H4 (cell line): ENCODE measurements at regions not wholly inside any gene's neighbourhood (a gene's known extent, or its start where the extent isn't known, plus 50 kb on each side); places are given as distances from the start of the nearest gene placed in this dataset.
"Not testable (repeated sequence)": the region's sequence is repeated elsewhere in the genome, so short reads cannot be mapped to it uniquely, and the experiment has no call there.

Experiments used
- DNase-seq: peaks from one replicate; pipeline ENCODE4 v3.0.0-alpha.2; 2015; ENCODE audit warnings: low spot score

DNA sequence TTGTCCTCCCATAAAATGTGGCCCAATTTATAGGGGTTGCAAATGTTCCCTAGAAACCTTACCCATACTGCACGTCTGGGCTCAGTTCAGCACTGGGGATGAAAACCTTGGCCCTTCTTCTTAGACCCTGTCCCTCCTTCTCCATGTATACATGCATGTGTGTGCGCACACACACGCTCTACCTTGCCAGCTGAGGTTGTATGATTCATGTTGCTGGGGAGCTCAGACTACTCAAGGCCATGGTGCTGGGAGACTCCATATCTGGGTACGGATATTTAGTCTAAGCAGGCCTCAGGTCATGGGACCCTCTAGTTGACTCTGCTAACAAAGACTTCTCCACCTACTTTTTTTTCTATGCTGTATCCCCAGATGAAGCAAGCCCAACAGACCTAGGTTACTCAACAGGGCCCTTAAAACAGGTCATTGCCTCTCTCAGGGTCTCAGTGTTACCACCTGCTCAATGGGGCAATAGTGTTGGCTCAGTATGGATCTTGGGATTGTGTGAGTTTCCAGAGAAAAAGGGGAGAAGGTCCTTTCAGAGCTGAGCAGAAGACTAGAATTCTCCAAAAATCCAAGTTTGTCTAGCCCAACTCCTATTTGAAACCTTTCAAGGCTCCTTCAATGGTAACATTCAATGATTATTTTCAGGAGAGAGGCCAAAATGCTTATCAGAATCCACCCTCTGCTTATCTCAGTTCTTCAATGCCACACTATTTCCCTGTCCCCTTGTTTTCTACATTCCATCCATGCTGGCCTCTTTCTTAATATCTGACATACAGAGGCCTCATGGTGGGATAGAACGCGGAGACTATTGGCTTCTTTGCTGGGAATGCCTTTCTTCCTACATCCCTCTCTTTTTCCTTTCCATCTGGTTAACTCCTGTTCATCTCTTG lies 123.6 kb upstream of the PITX1 start:
- DNase-seq: no peak

DNA sequence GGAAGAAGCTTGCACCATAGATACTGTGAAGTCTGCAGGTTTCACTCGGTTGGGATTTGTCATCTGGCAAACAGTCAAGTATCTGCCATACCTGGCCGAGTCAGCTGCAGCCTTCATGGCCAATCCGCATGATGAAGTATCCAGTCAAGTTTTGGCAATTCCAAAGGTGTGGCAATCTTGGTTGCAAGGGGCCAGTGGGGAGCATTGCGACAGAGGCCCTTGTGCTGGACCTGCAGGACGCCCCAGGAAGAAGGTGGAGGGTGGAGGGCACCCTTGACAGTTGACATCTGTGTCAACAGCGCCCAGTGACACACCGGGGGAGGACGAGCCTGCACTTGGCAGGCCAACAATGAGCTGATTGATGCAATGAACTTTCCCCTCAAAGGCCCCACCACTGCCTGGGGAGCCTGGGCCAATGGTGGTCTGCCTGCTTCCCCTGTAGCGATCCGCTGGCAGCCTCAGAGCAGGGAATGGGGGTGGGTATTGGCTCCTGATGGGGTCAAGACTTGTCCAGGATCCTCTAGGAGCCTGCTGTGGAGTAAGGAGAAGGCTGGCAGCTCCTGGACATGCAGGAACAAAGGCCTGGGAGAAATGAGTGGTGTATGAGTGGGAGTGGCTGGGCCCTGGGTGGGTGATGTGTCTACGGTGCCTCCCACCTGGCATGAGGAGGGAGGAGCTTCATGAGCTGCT lies 122.8 kb upstream of the PITX1 start:
- DNase-seq: no peak

DNA sequence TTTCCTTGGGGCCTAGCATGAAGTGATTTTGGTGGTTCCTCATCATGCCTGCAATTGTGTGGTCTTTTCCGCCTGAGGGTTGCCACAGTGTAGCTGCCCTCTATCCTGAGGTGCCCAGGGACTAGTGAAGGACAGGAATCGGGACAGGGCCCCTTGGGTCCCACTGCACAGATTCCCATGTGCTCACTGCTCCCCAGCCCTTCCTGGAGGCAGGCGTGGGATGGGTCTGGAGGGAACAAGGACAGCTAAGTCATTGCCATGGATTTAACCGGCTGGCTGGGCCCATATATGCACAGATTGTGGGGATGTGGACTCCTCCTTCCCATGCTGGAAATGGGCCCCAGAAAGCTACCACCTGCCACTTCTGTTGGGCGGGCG lies 122.3 kb upstream of the PITX1 start:
- DNase-seq: no peak

DNA sequence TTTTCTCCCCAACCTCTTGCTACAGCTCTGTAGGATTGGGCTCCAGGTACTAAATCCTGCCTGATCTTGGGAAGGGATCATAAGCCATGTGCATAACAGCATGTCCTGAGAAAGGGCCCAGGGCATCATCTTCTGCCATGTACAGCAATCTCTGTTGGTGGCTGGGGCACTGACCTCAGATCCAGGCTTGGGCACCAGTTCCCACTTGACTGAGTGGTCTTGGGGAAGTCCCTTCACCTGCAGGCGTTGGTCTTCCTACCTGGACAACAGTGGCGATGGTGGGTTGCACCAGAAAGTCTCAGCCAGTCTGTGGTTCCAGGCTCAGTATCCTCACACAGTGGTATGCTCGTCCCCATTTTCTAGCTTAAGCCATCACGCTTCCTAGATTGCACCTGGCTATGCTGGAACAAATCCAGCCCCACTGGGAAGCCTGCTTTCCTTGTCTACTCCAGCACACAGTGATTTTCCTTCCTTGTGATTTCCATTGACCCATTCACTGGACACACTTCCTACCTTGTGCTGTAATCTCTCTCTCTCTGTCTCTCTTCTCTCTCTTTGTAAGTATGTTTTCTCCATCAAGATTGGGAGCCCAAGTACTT lies 121.7 kb upstream of the PITX1 start:
- no peak for DNase-seq

DNA sequence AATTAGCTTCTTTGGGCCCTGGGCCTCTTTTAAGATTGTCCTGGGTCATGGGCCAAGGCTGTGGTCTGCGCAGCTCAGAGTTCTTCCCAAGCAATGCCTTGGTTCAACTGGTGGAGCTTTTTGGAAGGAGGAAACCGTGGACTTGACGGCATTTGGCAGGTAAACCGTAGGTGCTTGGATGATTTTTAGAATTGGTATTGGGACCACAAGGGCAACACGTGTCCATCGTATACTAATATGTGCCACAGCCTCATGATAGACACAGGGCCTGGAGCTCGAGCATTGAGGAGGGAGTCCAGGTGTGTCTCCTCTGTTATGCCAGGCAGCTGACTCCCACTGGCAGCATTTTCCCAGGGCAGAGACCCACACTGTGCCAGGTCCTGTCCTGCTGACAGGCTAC lies 120.9 kb upstream of the PITX1 start:
- no peak for DNase-seq

DNA sequence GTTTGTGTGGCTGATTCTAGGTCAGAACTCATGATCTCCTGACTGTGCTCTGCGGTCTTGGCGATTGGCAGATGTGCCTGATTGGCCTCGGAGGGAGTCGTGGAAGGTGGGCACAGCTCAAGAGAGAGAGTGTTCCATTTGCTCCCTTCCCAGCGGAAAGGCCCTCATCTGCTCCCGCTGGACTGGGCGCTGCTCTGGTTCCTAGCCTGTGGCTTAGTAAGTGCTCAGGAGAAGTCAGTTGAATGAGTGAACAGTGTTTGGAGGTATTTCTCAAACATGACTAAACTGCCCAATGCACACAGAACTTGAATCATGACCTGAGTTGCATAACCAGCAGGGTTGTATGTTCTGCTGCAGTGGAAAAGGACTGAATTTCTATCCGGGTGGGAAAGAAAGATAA lies 120.2 kb upstream of the PITX1 start:
- DNase-seq: no peak

DNA sequence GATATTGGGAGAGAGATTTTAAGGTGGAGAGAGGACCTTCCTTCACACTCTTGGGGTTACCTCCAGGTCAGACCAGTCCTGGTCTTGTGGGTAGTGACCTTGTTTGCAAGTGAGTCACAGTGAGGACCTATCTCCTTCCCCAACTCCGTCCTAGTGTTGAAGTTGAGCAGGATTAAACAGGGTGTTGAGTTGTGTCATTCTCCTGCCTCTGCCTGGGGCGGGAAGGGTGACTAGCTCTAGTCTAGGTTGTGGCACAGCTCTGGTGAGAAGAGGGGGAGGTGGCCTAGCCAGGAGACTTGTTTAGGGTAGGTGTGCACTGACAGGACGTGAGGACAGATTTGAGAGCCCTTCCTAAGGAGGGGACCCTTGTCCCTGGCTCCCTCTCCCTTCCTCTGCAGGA lies 119.6 kb upstream of the PITX1 start:
- no peak for DNase-seq

DNA sequence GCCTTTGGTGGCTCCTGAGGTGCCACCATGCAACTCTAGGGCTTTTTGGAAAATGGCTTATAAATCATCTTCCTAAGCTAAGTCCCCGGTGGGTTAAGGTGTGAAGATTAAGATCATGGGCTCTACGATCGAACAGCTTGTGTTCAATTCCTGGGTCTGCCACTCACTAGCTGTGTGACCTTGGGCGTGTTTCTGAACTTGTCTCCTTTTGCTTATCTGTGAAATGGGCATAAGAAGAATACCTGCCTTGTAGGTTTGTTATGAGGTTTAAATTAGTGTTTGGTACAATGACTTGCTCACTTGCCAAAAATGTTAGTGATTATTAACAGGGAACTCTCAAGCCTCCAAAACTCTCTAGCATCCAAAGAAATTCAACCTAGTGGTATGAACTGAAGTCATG lies 119.2 kb upstream of the PITX1 start:
- no peak for DNase-seq

DNA sequence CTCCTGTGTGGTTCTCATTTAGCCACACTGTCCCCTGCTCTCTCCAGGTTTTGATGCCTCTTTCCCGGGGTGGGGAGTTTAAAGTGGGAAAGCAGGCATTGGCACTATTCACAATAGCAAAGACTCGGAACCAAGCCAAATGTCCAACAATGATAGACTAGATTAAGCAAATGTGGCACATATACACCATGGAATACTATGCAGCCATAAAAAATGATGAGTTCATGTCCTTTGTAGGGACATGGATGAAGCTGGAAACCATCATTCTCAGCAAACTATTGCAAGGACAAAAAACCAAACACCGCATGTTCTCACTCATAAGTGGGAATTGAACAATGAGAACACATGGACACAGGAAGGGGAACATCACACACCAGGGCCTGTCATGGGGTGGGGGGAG lies 117.6 kb upstream of the PITX1 start:
- DNase-seq: not testable (repeated sequence)

DNA sequence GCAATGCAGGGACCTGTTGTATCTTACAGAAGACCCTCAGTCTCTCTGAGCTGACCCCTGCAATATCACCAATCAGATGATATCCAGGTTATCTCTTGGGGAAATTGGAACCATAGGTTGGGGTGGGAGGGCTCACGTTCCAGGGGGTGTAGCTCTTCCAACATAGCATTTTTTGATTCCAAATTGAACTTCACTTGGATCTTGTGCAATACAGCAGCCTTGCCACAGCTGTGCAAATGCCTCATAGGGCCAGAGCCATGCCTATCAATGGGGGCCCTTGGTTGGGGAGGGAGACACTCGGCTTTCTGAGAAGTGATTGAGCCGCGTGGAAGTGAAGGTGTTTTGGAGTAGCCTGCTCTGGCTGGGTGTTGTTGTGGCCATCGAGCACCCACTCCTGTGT lies 117.2 kb upstream of the PITX1 start:
- no peak for DNase-seq

DNA sequence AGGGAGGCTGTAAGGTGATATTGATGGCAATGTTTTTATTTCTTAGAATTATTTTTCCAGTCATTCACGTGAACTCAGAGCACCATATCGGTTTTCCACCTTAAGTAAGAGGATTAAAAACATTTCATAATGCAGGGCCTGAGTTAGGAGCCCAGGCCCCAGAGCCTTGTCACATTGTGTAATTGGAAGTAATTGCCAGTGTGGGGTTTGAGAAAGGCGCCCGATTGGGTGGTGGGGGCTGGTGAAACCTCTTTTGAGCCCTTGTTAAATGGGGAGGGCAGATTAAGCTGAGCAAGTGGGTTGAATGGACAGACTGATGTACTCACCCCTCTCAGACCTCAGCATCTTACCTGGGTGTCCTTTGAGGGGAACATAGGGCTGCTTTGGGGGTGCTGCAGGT lies 116.7 kb upstream of the PITX1 start:
- no peak for DNase-seq

DNA sequence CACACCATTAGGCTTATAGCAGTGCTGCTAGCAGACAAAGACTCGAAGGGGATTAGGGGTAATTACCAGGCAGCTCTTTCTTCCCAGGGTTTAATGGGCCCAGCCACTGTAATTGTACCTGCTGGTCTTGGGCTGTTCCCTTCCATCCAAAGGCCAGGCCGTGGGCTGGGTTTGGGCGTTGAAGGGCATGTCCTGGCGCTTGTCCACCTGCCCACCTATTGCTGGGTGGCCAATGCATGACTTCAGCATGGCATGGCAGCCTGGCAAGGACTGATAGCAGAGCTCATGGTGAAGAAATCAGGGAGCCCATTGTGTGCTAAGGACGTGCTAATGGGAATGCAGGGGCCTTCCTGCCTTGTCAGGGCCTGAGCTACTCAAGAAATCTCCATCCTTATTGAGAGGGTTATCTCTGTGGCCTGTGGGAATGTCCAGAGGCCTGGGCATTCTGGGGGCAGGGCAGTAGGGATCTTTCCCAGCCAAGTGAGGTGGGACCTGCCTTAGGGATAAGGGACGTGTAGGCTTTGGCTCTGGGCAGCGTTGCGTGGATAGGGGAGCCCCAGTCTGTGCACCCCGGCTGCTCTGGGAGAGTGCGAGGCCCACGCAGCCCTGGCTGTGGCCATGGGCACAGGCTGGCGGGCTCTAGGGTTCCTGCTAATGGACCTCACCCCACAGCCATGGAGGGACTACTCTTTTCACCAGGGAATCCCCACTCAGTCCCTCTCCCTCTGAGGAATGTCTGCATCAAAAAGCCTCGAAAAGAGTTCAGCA lies 116.1 kb upstream of the PITX1 start:
- no peak for DNase-seq

DNA sequence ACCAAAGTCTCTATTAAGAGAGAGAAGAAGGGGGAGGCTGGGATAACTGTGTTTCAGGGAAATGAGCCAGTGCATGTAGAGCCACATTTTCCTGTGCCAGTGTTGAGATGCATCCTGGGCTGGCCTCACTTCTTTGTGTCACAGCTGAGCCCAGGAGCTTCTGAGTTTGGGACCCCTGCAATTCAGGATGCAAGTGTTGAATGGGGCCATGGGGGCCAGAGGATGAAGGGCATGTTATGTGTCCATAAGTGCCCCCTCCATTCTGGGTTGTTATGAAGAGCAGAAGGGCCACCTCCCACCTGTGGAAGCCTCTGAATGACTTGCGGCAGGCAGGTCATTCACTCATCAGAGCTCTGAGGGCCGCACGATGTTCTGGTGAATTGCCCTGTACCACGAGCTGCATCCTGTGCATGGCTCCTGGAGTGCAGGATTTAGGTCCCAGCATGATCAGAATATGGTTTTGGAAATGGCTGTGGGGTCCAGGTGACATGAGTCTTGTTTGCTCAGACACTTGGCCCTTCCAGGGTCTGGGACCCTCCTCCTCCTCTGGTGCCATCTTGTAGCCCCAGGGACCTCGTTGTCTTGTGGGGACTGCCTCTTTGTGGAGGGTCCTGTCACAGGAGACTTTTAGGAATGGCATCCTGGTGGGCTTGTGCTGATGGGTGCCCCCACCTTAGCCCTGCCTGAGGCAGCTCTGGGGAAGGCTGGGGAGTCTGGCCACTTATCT lies 115.4 kb upstream of the PITX1 start:
- no peak for DNase-seq

DNA sequence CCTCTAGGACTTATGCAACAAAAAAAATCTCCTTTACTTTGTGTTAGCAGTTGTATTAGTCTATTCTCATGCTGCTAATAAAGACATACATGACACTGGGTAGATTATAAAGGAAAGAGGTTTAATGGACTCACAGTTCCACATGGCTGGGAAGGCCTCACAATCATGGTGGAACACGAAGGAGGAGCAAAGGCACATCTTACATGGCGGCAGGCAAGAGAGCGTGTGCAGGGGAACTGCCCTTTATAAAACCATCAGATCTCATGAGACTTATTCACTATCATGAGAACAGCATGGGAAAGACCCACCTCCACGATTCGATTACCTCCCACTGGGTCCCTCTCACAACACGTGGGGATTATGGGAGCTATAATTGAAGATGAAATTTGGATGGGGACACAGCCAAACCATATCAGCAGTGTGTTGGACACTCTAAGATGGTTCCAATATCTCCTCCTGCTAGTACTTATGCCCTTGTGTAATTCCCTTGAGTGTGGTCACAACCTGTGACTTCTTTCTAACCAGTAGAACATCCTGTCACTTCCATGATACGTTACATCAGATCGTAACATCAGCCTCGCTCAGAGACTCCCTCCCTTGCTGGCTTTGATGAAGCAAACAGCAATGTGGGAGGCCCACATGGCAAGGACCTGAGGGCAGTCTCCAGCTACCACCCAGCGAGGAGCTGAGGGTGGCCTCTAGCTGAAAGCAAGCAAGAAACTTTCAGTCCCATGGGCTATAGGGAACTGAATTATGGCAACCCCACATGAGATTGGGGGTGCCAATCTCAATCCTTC lies 113.5 kb upstream of the PITX1 start:
- no peak for DNase-seq

DNA sequence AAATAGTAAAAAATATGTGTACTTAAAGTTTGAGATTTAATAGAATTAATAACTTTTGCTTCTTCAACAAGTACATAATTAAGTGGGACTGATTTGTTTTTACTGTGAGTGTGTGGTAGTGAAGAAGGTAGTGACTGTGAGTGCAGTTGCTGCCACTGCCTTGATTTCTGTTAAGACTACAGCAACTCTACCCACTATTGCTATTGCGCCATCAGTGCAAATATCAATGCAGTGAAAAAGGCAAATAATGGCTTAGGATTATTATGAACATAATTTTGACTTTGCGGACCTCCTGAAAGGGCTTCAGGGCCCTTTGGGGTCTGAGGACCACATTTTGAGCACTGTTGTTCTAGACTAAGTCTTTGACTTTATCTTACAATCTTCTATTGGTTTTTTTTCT lies 112.0 kb upstream of the PITX1 start:
- DNase-seq: no peak

DNA sequence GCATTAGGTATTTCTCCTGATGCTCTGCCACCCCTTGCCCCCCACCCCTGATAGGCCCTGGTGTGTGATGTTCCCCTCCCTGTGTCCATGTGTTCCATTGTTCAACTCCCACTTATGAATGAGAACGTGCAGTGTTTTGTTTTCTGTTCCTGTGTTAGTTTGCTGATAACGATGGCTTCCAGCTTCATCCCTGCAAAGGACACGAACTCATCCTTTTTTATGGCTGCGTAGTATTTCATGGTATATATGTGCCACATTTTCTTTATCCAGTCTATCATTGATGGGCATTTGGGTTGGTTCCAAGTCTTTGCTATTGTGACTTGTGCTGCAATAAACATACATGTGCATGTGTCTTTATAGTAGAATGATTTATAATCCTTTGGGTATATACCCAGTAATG lies 109.7 kb upstream of the PITX1 start:
- not testable (repeated sequence) for DNase-seq

DNA sequence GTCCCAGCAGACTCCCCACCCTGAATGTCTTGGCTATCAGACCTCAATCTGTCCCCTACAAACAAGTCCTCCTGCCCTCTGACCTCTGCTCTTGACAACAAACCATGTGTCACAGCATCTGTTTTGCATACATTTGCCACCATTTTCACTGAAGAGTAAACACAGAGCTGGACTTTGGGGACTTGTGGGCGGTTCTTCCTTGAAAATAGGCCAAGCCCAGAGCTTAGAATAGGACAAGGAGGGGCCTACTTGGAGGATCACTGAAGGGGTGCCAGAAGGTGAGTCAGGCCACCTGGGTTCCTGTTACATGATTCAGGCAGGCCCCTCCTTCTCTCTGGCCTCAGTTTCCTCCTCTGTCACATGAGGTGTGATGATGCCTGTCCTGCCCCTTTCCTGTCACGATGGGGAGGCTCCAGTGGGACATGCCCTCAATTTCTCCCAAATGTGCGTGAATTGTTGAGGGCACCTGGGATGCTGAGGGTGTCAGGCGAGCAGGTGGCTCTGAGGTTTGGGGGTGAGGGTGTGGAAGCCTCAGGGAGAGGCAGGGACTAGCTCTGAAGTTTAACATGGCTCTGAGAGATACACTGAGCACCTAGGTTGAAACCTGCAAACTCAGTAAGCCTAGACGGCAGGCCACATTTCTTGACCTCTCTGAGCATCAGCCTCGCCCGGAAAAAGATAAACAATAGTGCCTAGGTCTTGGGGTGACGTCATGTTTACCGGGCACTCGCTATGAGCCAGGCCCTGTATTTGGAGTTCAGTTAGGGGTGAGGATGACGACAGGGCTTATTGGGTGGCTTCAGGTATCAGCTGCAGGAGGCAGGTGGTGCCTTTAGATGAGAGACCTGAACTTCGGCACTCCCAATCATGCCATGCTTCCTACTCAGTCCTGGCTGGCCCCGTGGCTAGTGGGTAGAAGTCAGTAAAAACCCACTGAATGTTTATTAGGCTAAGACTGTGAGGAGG lies 107.6 kb upstream of the PITX1 start:
- peak; percentile 67 for DNase-seq

DNA sequence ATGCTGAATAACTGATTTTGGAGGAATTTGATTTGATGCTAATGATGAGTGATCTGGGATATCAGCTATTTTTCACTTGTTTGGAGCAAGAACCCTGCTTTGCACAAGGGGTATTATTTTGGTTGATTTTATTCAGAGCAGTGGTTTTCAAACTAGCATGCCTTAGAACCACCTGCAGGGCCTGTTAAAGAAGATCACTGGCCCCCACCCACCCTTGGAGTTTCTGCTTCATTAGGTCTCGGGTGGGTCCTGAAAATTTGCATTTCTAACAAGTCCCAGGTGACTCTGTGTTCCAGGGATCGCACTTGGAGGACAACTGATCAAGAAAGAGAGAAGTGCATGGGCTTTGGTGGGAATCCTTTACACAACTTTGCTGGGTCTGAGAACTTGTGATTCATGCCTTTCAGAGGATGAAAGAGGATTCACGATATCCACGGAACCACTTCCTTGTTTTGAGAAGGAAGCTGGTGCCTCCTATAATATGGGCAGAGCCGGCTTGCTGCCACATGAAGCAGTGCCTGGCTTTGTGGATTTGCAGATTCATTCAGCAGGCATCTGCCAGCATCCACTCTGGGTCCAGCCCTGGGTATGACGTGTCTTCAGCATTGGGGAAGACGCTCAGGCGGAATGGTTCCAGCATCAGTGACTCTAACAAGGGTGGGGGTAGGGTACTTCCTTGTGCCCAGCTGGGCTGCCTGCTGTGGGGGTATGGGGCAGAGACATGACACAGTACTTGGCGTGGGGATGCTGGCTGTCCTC lies 106.6 kb upstream of the PITX1 start:
- peak; percentile 95 for DNase-seq
